ENCODE measurements at regions not wholly inside any gene's neighbourhood (a gene's known extent, or its start where the extent isn't known, plus 50 kb on each side); places are given as distances from the start of the nearest gene placed in this dataset.

- no peaks in the 10 kb centered on the region for H3K27me3 ChIP-seq (ENCODE audit: control insufficient read depth in 2 of 2, insufficient read depth in 2 of 2, low read length in 2 of 2)
- no peaks in the 10 kb centered on the region for H3K9me1 ChIP-seq (replicated peaks; ENCODE audit: control insufficient read depth, extremely low read depth, insufficient read depth, low read length)
- no TSS peak for BruUV-seq (replicated peaks)
- H2AFZ ChIP-seq (ENCODE audit: low read depth, low read length): no peak overlapping the region
- no peak for TF ChIP-seq POLR2AphosphoS5 (IDR thresholded peaks at IDR 0.05; ENCODE audit: insufficient read depth, low read depth, low read length)
- TF ChIP-seq MAX (IDR thresholded peaks at IDR 0.05; ENCODE audit: insufficient read depth, insufficient read length): no peak
- TF ChIP-seq JUN (IDR thresholded peaks at IDR 0.05; ENCODE audit: borderline replicate concordance, insufficient read depth, insufficient read length, low read depth): no peak
- TF ChIP-seq GATA2 (IDR thresholded peaks at IDR 0.05; ENCODE audit: insufficient read depth, insufficient read length, low read depth, low read length): no peak
- TF ChIP-seq POLR2A (IDR thresholded peaks at IDR 0.05; ENCODE audit: low read depth, low read length): no peak
- TF ChIP-seq FOS (IDR thresholded peaks at IDR 0.05; ENCODE audit: borderline replicate concordance, insufficient read depth, low read length): no peak
- no peak for TF ChIP-seq CTCF (IDR thresholded peaks at IDR 0.05; ENCODE audit: extremely low read depth in 1 of 2, insufficient read depth in 1 of 2, low read depth in 1 of 2, low read length in 2 of 2)
- TF ChIP-seq MYC (IDR thresholded peaks at IDR 0.05; ENCODE audit: low read depth, low read length): no peak
- no peak for TF ChIP-seq EZH2 (IDR thresholded peaks at IDR 0.05; ENCODE audit: borderline replicate concordance, low read depth, low read length, severe bottlenecking)
- no peaks in the 10 kb centered on the region for H4K20me1 ChIP-seq (replicated peaks; ENCODE audit: control insufficient read depth, extremely low read depth, insufficient read depth, low read length)
- H3K9me3 ChIP-seq (replicated peaks; ENCODE audit: control insufficient read depth, insufficient read depth, low read length): peaks cover 6% of the 10 kb centered on the region
- no peak for DNase-seq (ENCODE audit: low read depth, low spot score)
- no peaks in the 10 kb centered on the region for H3K36me3 ChIP-seq (ENCODE audit: control insufficient read depth in 2 of 2, extremely low read depth in 1 of 2, insufficient read depth in 2 of 2, low read length in 2 of 2)
- no peak overlapping the region for H3K27ac ChIP-seq (ENCODE audit: insufficient read depth, low read depth, low read length)
- CTCF ChIA-PET: no interaction called here
- intact Hi-C loops (cut with micrococcal nuclease): no loop called here
- H3K79me2 ChIP-seq (ENCODE audit: control insufficient read depth, insufficient read depth, low read length): no peaks in the 10 kb centered on the region
- H3K4me2 ChIP-seq (ENCODE audit: insufficient read depth, low read length): no peak overlapping the region
- no peak overlapping the region for H3K9ac ChIP-seq (replicated peaks; ENCODE audit: extremely low read depth, insufficient read depth, low read length)
- no peak overlapping the region for H3K4me3 ChIP-seq (replicated peaks in 1 of 3; ENCODE audit: insufficient read depth in 1 of 3, low read depth in 1 of 3, low read length in 3 of 3)
- dilution Hi-C loops (cut with MboI; ENCODE audit: extremely low pct_ligation_motif_present, low sequenced_read_pairs): no loop called here
- POLR2A ChIA-PET: no interaction called here
- FAIRE-seq: no peak
- H3K4me1 ChIP-seq (ENCODE audit: control insufficient read depth, extremely low read depth, insufficient read depth, low read length): no peaks in the 10 kb centered on the region
Observed at GRCh38 chr17:22158364-22158763, 466.0 kb downstream of the KCNJ18 start.
